DND-41 (cell line): ENCODE measurements at regions not wholly inside any gene's neighbourhood (a gene's known extent, or its start where the extent isn't known, plus 50 kb on each side); places are given as distances from the start of the nearest gene placed in this dataset.
"Not testable (repeated sequence)": the region's sequence is repeated elsewhere in the genome, so short reads cannot be mapped to it uniquely, and the experiment has no call there.

ENCODE experiments used
- ATAC-seq: fragments of 200-7000 bp; cut with Tn5 transposase; 3 replicates; pipeline ENCODE4 v1.9.1; 2021; ENCODE audit warnings: low read depth; ENCODE audit not compliant: insufficient read depth
- DNase-seq: peaks from one replicate; pipeline ENCODE4 v3.0.0-alpha.2; 2020
- H2AFZ ChIP-seq: 2 replicates; pipeline ENCODE4 v1.6.0; 2012; ENCODE audit warnings: low read depth, low read length
- H3K27ac ChIP-seq: 2 replicates; pipeline ENCODE4 v1.5.1; 2012; ENCODE audit warnings: low read length, inconsistent platforms
- H3K27me3 ChIP-seq: fragments of 200-600 bp; sonication (generic); 2 replicates; pipeline ENCODE4 v1.6.0; 2012; ENCODE audit warnings: low read length, mild to moderate bottlenecking, inconsistent platforms; ENCODE audit not compliant: insufficient read depth, poor library complexity
- H3K36me3 ChIP-seq: 2 replicates; pipeline ENCODE4 v1.5.1; 2012; ENCODE audit warnings: low read length, inconsistent platforms; ENCODE audit not compliant: insufficient read depth
- H3K4me1 ChIP-seq: 2 replicates; pipeline ENCODE4 v1.5.1; 2012; ENCODE audit warnings: mild to moderate bottlenecking, low read length; ENCODE audit not compliant: insufficient read depth
- H3K4me2 ChIP-seq: 2 replicates; pipeline ENCODE4 v1.6.0; 2012; ENCODE audit warnings: mild to moderate bottlenecking, moderate library complexity, low read length, inconsistent platforms; ENCODE audit not compliant: insufficient read depth
- H3K4me3 ChIP-seq, 2 experiments: fragments of 200-600 bp in 1 of 2; shearing (Covaris generic) in 1 of 2; 2 replicates each; pipeline ENCODE4 v1.5.1; 2012 to 2016; ENCODE audit warnings: inconsistent platforms in 2 of 2, low read length in 2 of 2, mild to moderate bottlenecking in 2 of 2, low read depth in 1 of 2, moderate library complexity in 1 of 2
- H3K79me2 ChIP-seq: 2 replicates; pipeline ENCODE4 v1.6.0; 2012; ENCODE audit warnings: low read length, inconsistent platforms; ENCODE audit not compliant: insufficient read depth
- H3K9ac ChIP-seq: 2 replicates; pipeline ENCODE4 v1.6.0; 2012; ENCODE audit warnings: low read depth, mild to moderate bottlenecking, inconsistent platforms, low read length, moderate library complexity
- H3K9me3 ChIP-seq: 2 replicates; pipeline ENCODE4 v1.5.1; 2012; ENCODE audit warnings: low read length, moderate library complexity, mild to moderate bottlenecking, inconsistent platforms; ENCODE audit not compliant: insufficient read depth, severe bottlenecking
- H4K20me1 ChIP-seq: 2 replicates; pipeline ENCODE4 v1.6.0; 2012; ENCODE audit warnings: low read length; ENCODE audit not compliant: insufficient read depth
- EZH2 ChIP-seq: IDR thresholded peaks from 3 replicates; pipeline ENCODE4 v1.6.1; 2012; ENCODE audit warnings: borderline replicate concordance, low read depth, mild to moderate bottlenecking, moderate library complexity, low read length, inconsistent platforms; ENCODE audit not compliant: severe bottlenecking
- TF ChIP-seq, protein P1 (sequence below): IDR thresholded peaks from 2 replicates; pipeline ENCODE4 v1.5.1; 2012; ENCODE audit warnings: borderline replicate concordance, low read length, moderate library complexity, mild to moderate bottlenecking; ENCODE audit not compliant: poor library complexity, severe bottlenecking; ENCODE audit errors: extremely low read depth

DNA sequence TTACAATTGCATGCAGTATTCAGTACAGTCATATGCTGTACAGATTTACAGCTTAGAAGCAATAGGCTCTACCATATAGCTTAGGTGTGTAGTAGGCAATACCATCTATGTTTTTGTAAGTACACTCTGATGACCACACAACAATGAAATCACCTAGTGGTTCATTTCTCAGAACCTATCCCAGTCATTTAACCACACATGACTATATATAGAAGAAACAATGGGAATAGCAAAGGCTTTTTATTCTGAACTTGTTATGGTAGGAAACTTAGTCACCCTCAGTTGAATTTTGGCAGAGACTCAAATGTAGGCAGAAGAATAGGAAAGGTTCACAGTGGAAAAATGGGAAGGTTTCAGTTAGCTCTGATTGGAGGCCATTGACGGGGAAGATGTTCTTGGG, 1075.1 kb upstream of the MIR17HG start:
- Histone ChIP-seq H3K9ac (no peak overlapping the region), H3K79me2 (no peaks in the 10 kb centered on the region), H2AFZ (no peak overlapping the region), H3K9me3 (no peaks in the 10 kb centered on the region), H3K36me3 (no peaks in the 10 kb centered on the region), H3K4me3 (no peak overlapping the region), H3K4me2 (no peak overlapping the region), H3K27me3 (no peaks in the 10 kb centered on the region), H3K27ac (no peak overlapping the region), H3K4me1 (no peaks in the 10 kb centered on the region), H4K20me1 (no peaks in the 10 kb centered on the region)
- no peak for TF ChIP-seq EZH2
- TF ChIP-seq, protein P1, sequence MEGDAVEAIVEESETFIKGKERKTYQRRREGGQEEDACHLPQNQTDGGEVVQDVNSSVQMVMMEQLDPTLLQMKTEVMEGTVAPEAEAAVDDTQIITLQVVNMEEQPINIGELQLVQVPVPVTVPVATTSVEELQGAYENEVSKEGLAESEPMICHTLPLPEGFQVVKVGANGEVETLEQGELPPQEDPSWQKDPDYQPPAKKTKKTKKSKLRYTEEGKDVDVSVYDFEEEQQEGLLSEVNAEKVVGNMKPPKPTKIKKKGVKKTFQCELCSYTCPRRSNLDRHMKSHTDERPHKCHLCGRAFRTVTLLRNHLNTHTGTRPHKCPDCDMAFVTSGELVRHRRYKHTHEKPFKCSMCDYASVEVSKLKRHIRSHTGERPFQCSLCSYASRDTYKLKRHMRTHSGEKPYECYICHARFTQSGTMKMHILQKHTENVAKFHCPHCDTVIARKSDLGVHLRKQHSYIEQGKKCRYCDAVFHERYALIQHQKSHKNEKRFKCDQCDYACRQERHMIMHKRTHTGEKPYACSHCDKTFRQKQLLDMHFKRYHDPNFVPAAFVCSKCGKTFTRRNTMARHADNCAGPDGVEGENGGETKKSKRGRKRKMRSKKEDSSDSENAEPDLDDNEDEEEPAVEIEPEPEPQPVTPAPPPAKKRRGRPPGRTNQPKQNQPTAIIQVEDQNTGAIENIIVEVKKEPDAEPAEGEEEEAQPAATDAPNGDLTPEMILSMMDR: no peak
- no peak for ATAC-seq
- DNase-seq: no peak

DNA sequence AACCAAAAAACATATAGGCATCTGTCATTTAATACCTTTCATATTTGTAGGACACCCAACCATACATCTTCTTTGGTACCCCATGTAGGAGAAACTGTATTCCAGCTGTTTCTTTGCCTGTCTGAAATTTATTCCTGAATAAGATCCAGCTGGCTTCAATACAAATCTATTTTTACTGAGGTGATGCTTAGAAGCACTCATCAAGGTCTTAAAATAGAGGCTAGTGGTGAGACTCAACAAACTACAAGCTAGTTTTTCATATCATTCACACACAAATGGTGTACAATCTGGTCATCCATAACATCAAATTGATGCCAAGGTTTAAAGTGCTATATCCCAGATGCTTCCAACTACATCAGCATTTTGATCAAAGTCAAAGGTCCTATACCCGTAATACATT, 1071.3 kb upstream of the MIR17HG start:
- no peak overlapping the region for H3K9ac ChIP-seq
- no peaks in the 10 kb centered on the region for H4K20me1 ChIP-seq
- H2AFZ ChIP-seq: no peak overlapping the region
- TF ChIP-seq, protein P1: no peak
- no peak for TF ChIP-seq EZH2
- H3K27ac ChIP-seq: no peak overlapping the region
- no peaks in the 10 kb centered on the region for H3K36me3 ChIP-seq
- H3K4me3 ChIP-seq: no peak overlapping the region
- ATAC-seq: no peak
- no peak for DNase-seq
- H3K27me3 ChIP-seq: no peaks in the 10 kb centered on the region
- no peak overlapping the region for H3K4me2 ChIP-seq
- no peaks in the 10 kb centered on the region for H3K79me2 ChIP-seq
- no peaks in the 10 kb centered on the region for H3K9me3 ChIP-seq
- H3K4me1 ChIP-seq: no peaks in the 10 kb centered on the region

DNA sequence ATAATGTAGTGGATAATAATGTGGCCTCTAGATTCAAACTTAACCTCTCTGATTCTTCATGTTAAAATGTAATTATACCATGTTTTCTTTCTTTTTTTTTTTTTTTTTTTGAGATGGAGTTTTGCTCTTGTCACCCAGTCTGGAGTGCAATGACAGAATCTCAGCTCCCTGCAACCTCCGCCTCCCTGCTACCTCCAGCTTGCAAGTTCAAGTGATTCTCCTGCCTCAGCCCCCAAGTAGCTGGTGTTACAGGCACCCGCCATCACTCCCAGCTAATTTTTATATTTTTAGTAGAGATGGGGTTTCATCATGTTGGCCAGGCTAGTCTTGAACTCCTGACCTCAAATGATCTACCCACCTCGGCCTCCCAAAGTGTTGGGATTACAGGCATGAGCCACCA, 1069.3 kb upstream of the MIR17HG start:
- not testable (repeated sequence) for H3K4me3 ChIP-seq, H3K27me3 ChIP-seq, H3K79me2 ChIP-seq, DNase-seq, H3K9ac ChIP-seq, H3K27ac ChIP-seq, H4K20me1 ChIP-seq, H3K9me3 ChIP-seq, H3K36me3 ChIP-seq, H3K4me2 ChIP-seq, ATAC-seq, H3K4me1 ChIP-seq, H2AFZ ChIP-seq

DNA sequence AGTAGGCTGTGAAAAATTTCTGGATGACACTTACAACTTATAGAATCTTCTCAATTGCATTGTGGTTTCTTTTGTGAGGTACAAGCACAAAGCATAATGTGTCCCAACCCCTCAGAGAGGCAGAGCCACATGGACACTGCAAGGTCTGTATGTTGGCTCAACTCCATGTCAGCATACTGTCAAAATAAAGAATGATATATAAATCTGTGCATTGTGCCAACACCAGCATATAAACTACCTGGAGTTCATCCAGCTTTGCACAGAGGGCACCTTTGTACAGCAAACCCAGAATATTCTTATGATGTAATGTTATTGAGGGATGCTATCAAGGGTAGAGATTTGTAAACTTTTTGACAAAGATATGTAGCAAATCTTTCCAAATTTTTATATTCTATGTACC, 1065.8 kb upstream of the MIR17HG start:
- no peaks in the 10 kb centered on the region for H4K20me1 ChIP-seq
- no peak overlapping the region for H3K4me2 ChIP-seq
- DNase-seq (no peak), ATAC-seq (no peak)
- H2AFZ ChIP-seq: no peak overlapping the region
- no peaks in the 10 kb centered on the region for H3K9me3 ChIP-seq
- H3K27ac ChIP-seq: no peak overlapping the region
- no peaks in the 10 kb centered on the region for H3K79me2 ChIP-seq
- H3K4me3 ChIP-seq: no peak overlapping the region
- no peaks in the 10 kb centered on the region for H3K27me3 ChIP-seq
- H3K36me3 ChIP-seq: no peaks in the 10 kb centered on the region
- TF ChIP-seq, protein P1: no peak
- no peak for TF ChIP-seq EZH2
- H3K4me1 ChIP-seq: no peaks in the 10 kb centered on the region
- H3K9ac ChIP-seq: no peak overlapping the region
